ENCODE measurements at regions not wholly inside any gene's neighbourhood (a gene's known extent, or its start where the extent isn't known, plus 50 kb on each side); places are given as distances from the start of the nearest gene placed in this dataset.

DNA sequence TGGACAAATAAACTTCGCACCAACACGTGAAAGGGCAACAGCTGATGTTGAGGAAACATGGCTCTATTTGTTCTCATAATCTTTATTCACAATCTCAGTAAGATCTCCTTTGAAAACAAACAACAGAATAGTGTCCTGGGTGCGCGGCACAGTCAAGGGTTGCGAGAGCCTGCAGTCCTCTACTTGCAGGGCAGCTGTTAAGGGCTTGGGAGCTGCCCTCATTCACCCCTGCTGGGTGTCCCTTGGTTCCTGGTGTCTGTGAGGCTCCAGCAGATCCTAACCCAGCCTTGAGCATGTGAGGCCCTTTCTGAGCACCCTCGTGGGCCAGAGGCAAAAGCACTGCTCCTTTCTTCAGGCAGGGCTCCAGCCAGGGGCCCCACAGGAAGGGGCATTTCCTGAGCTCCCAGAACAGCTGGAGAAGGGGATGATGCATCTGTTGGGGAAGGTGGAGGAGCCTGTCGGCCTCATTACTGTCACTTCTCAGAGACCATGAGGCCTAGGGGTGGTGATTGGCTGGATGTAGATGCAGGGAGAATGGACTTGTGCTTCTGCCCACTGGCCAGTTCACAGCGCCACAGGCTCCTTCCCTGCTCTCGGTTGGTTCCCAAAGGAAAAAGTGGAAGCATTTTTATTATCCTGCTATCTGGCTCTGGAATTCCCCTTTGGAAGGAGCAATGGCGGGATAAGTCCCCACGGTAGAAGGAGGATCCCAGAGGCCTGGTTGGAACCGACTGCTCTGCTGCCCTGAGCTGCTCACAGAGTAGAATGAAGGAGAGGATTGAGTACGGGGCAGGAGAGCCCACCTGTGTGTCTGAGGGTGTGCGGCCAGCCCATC is 51.9 kb upstream of the KLF13 start:
- TF ChIP-seq, protein P1, sequence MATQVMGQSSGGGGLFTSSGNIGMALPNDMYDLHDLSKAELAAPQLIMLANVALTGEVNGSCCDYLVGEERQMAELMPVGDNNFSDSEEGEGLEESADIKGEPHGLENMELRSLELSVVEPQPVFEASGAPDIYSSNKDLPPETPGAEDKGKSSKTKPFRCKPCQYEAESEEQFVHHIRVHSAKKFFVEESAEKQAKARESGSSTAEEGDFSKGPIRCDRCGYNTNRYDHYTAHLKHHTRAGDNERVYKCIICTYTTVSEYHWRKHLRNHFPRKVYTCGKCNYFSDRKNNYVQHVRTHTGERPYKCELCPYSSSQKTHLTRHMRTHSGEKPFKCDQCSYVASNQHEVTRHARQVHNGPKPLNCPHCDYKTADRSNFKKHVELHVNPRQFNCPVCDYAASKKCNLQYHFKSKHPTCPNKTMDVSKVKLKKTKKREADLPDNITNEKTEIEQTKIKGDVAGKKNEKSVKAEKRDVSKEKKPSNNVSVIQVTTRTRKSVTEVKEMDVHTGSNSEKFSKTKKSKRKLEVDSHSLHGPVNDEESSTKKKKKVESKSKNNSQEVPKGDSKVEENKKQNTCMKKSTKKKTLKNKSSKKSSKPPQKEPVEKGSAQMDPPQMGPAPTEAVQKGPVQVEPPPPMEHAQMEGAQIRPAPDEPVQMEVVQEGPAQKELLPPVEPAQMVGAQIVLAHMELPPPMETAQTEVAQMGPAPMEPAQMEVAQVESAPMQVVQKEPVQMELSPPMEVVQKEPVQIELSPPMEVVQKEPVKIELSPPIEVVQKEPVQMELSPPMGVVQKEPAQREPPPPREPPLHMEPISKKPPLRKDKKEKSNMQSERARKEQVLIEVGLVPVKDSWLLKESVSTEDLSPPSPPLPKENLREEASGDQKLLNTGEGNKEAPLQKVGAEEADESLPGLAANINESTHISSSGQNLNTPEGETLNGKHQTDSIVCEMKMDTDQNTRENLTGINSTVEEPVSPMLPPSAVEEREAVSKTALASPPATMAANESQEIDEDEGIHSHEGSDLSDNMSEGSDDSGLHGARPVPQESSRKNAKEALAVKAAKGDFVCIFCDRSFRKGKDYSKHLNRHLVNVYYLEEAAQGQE (IDR thresholded peaks at IDR 0.05; ENCODE audit: borderline replicate concordance) = no peak
- TF ChIP-seq, protein P2, sequence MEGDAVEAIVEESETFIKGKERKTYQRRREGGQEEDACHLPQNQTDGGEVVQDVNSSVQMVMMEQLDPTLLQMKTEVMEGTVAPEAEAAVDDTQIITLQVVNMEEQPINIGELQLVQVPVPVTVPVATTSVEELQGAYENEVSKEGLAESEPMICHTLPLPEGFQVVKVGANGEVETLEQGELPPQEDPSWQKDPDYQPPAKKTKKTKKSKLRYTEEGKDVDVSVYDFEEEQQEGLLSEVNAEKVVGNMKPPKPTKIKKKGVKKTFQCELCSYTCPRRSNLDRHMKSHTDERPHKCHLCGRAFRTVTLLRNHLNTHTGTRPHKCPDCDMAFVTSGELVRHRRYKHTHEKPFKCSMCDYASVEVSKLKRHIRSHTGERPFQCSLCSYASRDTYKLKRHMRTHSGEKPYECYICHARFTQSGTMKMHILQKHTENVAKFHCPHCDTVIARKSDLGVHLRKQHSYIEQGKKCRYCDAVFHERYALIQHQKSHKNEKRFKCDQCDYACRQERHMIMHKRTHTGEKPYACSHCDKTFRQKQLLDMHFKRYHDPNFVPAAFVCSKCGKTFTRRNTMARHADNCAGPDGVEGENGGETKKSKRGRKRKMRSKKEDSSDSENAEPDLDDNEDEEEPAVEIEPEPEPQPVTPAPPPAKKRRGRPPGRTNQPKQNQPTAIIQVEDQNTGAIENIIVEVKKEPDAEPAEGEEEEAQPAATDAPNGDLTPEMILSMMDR (IDR thresholded peaks at IDR 0.05; ENCODE audit: poor library complexity, severe bottlenecking) = no peak
- no peak for TF ChIP-seq EP300 (conservative IDR thresholded peaks at IDR 0.05; ENCODE audit: poor library complexity, severe bottlenecking)
